Nucleus accumbens (tissue), 56 donors: ENCODE measurements at regions not wholly inside any gene's neighbourhood (a gene's known extent, or its start where the extent isn't known, plus 50 kb on each side); places are given as distances from the start of the nearest gene placed in this dataset.

Experiments used
- DNase-seq, 56 donors: peaks; one replicate each; lab custom pipeline; 2025; lab: John Stamatoyannopoulos, UW

DNA sequence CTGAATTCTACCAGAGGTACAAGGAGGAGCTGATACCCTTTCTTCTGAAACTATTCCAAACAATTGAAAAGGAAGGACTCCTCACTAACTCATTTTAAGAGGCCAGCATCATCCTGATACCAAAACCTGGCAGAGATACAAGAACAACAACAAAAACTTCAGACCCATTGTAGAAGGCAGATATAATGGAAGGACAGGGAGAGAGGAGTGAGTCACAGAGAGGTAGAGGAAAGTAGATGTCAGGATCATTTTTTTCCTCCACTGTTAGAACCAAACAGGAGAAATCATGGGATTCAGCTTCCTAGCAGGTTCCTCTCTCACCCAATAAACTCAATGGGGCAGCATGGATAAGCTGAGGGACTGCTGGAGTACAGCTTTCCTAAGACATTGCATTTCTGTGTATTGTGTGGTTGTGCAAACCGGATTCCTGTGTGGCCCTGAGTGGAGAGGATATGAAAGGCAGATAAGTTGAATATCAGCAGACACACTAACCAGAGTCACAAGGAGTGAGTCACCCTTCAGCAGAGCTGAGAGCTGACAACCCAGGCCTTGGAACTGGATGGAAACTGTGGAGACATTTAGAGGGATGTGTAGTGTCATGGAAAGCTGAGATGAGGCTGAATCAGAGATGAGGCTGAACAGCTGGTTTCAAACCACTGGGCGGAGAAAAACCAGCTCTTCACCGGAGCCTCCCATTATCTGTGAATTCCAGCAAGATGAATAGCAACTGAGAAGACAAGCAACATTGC lies 60.9 kb upstream of the MMADHC start:
- DNase-seq, result no peak

DNA sequence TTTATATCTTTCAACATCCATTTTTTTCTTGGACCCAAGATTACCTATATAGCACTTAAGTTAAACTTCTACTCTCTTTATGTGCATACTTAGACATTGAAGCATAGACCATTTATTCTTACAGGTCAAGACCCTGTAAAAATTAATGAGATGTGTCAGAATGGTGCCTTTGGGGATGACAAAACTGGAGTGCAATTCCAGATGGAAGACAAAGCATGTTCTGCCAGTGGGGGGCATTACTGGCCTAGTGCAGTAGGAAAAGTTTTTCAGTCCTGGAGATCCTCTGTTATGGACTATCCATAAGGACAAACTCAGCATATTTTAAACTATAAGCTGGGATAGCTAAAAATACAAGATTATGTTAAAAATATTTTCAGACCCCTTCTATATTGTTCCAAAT lies 57.8 kb upstream of the MMADHC start:
- DNase-seq, result no peak
